GM12878 (cell line): ENCODE measurements at regions not wholly inside any gene's neighbourhood (a gene's known extent, or its start where the extent isn't known, plus 50 kb on each side); places are given as distances from the start of the nearest gene placed in this dataset.
A peak's percentile ranks its signal among the peaks of the same experiment; 100 is the strongest.

ENCODE experiments used
- ATAC-seq: fragments of 200-7000 bp; cut with Tn5 transposase; 3 replicates; pipeline ENCODE4 v1.9.1; 2020; ENCODE audit warnings: mild to moderate bottlenecking, moderate library complexity
- BruUV-seq: library from RNA; stranded (reverse); fragments of 400-500 nt; replicated peaks from 2 replicates; lab custom pipeline; 2021; lab: Mats Ljungman, UMichigan
- CTCF ChIA-PET: fragments of 300-600 bp; sonication (Branson Sonifier 250); formaldehyde crosslinking; extraction: SDS; loops from one replicate; lab custom pipeline; 2021; ENCODE audit warnings: inconsistent platforms; lab: Yijun Ruan, JAX
- POLR2A ChIA-PET: fragments of 350-600 bp; formaldehyde crosslinking; extraction: SDS; loops from one replicate; lab custom pipeline; 2021; ENCODE audit warnings: inconsistent platforms; lab: Charles Lee
- RAD21 ChIA-PET: fragments of 300-600 bp; sonication (Branson Sonifier 250); formaldehyde crosslinking; loops from one replicate; lab custom pipeline; 2023; ENCODE audit warnings: antibody characterized with exemption; ENCODE audit not compliant: unreplicated experiment; lab: Charles Lee
- SMC1A ChIA-PET: fragments of 300-600 bp; sonication (Branson Sonifier 250); formaldehyde crosslinking; loops from one replicate; lab custom pipeline; 2023; ENCODE audit not compliant: unreplicated experiment, uncharacterized antibody; lab: Charles Lee
- DNase-seq: peaks from one replicate; pipeline ENCODE4 v3.0.0-alpha.2; 2011; ENCODE audit warnings: low read depth, low spot score
- FAIRE-seq: peaks from 3 replicates; lab custom pipeline; 2011; peaks lifted over from hg19 to GRCh38; lab: Jason Lieb, UNC
- H2AFZ ChIP-seq: 2 replicates; pipeline ENCODE4 v1.6.0; 2011; ENCODE audit warnings: low read depth, low read length, control low read depth; ENCODE audit not compliant: control insufficient read depth
- H3K27ac ChIP-seq: 2 replicates; pipeline ENCODE4 v1.5.1; 2011; ENCODE audit warnings: control low read depth; ENCODE audit not compliant: control insufficient read depth, insufficient read depth
- H3K27me3 ChIP-seq, 2 experiments: replicated peaks in 1 of 2; 2 replicates each; pipeline versions ENCODE4 v1.6.0 to v1.6.1; 2011; ENCODE audit warnings: low read length in 1 of 2; ENCODE audit not compliant: control insufficient read depth in 2 of 2, insufficient read depth in 2 of 2
- H3K36me3 ChIP-seq, 2 experiments: 2 replicates each; pipeline ENCODE4 v1.5.1; 2011; ENCODE audit warnings: low read length in 1 of 2; ENCODE audit not compliant: control insufficient read depth in 2 of 2, insufficient read depth in 2 of 2
- H3K4me1 ChIP-seq: 2 replicates; pipeline ENCODE4 v1.6.1; 2011; ENCODE audit warnings: mild to moderate bottlenecking, low read length, moderate library complexity, mixed read lengths; ENCODE audit not compliant: control insufficient read depth, insufficient read depth
- H3K4me2 ChIP-seq: 2 replicates; pipeline ENCODE4 v1.6.0; 2011; ENCODE audit warnings: control low read depth; ENCODE audit not compliant: control insufficient read depth, insufficient read depth
- H3K4me3 ChIP-seq: fragments of 200-600 bp; sonication (generic); 2 replicates; pipeline ENCODE4 v1.5.1; 2016
- H3K79me2 ChIP-seq: 2 replicates; pipeline ENCODE4 v1.6.0; 2011; ENCODE audit warnings: low read length; ENCODE audit not compliant: control insufficient read depth, insufficient read depth
- H3K9ac ChIP-seq: 2 replicates; pipeline ENCODE4 v1.8.0; 2011; ENCODE audit warnings: low read length, control low read depth, mixed read lengths; ENCODE audit not compliant: control insufficient read depth, insufficient read depth
- H3K9me3 ChIP-seq: replicated peaks from 3 replicates; pipeline ENCODE4 v1.5.1; 2011; ENCODE audit warnings: mild to moderate bottlenecking, low read length; ENCODE audit not compliant: control insufficient read depth, insufficient read depth
- H4K20me1 ChIP-seq: 2 replicates; pipeline ENCODE4 v1.6.0; 2011; ENCODE audit not compliant: control insufficient read depth, insufficient read depth
- EED ChIP-seq: sonication (generic); IDR thresholded peaks from 2 replicates; pipeline ENCODE4 v1.6.1; 2016; ENCODE audit warnings: antibody characterized with exemption, low read depth
- IKZF1 ChIP-seq: fragments of 450-650 bp; conservative IDR thresholded peaks from 2 replicates; pipeline ENCODE4 v1.6.1; 2017; ENCODE audit warnings: antibody characterized with exemption, mild to moderate bottlenecking
- IKZF2 ChIP-seq, 2 experiments: fragments of 450-650 bp; IDR thresholded peaks; 2 replicates each; pipeline ENCODE4 v1.6.1; 2017; ENCODE audit warnings: mild to moderate bottlenecking in 2 of 2, moderate library complexity in 2 of 2
- SPI1 ChIP-seq: IDR thresholded peaks from 2 replicates; pipeline ENCODE4 v1.6.1; 2011; ENCODE audit warnings: low read depth, mild to moderate bottlenecking, low read length, moderate library complexity, borderline replicate concordance; ENCODE audit not compliant: insufficient read depth
- ZZZ3 ChIP-seq: IDR thresholded peaks from 2 replicates; pipeline ENCODE4 v1.6.1; 2011; ENCODE audit warnings: low read depth; ENCODE audit not compliant: control insufficient read depth, insufficient read length
- WGBS: methylation state at CpG from one replicate; pipeline ENCODE4 v1.1.6; 2016; ENCODE audit warnings: low lambda C conversion rate; ENCODE audit not compliant: insufficient replicate concordance, insufficient coverage; ENCODE audit errors: missing lambda C conversion rate; 5-methylcytosine and 5-hydroxymethylcytosine counted together
- in situ Hi-C: fragments of 300-500 bp; cut with MboI; formaldehyde crosslinking; loops from 9 replicates; pipeline ENCODE4 v1.14.3; 2018; ENCODE audit warnings: mixed read lengths
- intact Hi-C: fragments of 100-400 bp; cut with micrococcal nuclease; formaldehyde crosslinking; loops from one replicate; pipeline ENCODE4 v1.14.2; 2022; ENCODE audit not compliant: unreplicated experiment
- TF ChIP-seq, protein P1 (sequence below): fragments of 450-650 bp; IDR thresholded peaks from 2 replicates; pipeline ENCODE4 v1.6.1; 2017; ENCODE audit warnings: low read depth, mild to moderate bottlenecking, moderate library complexity
- TF ChIP-seq, protein P2 (sequence below): fragments of 450-650 bp; formaldehyde crosslinking; IDR thresholded peaks from 2 replicates; pipeline ENCODE4 v1.5.0; 2022; ENCODE audit warnings: mild to moderate bottlenecking, missing genetic modification characterization

GRCh38 chr3:194198938-194199337, 63.0 kb downstream of the HES1 start:
- no TSS peak for BruUV-seq
- ChIA-PET CTCF (no interaction called here), POLR2A (no interaction called here), RAD21 (interaction anchor here (1.0 kb wide), 1 partner anchor 117 kb away, joined by 4 read pairs; no protein-coding TSS in a partner anchor), SMC1A (no interaction called here)
- no peak overlapping the region for H3K4me2 ChIP-seq
- H3K9ac ChIP-seq, result no peak overlapping the region
- H3K9me3 ChIP-seq, result no peaks in the 10 kb centered on the region
- FAIRE-seq, result no peak
- H3K36me3 ChIP-seq, result no peaks in the 10 kb centered on the region
- no peak overlapping the region for H3K4me3 ChIP-seq
- H3K27me3 ChIP-seq, result no peaks in the 10 kb centered on the region; a peak in 2 of 4 replicates
- TF ChIP-seq, protein P1, sequence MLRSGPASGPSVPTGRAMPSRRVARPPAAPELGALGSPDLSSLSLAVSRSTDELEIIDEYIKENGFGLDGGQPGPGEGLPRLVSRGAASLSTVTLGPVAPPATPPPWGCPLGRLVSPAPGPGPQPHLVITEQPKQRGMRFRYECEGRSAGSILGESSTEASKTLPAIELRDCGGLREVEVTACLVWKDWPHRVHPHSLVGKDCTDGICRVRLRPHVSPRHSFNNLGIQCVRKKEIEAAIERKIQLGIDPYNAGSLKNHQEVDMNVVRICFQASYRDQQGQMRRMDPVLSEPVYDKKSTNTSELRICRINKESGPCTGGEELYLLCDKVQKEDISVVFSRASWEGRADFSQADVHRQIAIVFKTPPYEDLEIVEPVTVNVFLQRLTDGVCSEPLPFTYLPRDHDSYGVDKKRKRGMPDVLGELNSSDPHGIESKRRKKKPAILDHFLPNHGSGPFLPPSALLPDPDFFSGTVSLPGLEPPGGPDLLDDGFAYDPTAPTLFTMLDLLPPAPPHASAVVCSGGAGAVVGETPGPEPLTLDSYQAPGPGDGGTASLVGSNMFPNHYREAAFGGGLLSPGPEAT, result peak; percentile 25; the same call in 1 of the 2 replicates
- no peak for TF ChIP-seq ZZZ3
- TF ChIP-seq EED, result peak; percentile 83
- TF ChIP-seq, protein P2, sequence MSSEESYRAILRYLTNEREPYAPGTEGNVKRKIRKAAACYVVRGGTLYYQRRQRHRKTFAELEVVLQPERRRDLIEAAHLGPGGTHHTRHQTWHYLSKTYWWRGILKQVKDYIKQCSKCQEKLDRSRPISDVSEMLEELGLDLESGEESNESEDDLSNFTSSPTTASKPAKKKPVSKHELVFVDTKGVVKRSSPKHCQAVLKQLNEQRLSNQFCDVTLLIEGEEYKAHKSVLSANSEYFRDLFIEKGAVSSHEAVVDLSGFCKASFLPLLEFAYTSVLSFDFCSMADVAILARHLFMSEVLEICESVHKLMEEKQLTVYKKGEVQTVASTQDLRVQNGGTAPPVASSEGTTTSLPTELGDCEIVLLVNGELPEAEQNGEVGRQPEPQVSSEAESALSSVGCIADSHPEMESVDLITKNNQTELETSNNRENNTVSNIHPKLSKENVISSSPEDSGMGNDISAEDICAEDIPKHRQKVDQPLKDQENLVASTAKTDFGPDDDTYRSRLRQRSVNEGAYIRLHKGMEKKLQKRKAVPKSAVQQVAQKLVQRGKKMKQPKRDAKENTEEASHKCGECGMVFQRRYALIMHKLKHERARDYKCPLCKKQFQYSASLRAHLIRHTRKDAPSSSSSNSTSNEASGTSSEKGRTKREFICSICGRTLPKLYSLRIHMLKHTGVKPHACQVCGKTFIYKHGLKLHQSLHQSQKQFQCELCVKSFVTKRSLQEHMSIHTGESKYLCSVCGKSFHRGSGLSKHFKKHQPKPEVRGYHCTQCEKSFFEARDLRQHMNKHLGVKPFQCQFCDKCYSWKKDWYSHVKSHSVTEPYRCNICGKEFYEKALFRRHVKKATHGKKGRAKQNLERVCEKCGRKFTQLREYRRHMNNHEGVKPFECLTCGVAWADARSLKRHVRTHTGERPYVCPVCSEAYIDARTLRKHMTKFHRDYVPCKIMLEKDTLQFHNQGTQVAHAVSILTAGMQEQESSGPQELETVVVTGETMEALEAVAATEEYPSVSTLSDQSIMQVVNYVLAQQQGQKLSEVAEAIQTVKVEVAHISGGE (CRISPR knock-in tag), result no peak
- peak; percentile 39; the same call in 1 of the 2 replicates for TF ChIP-seq IKZF1
- TF ChIP-seq SPI1, result peak; percentile 86; the same call in 1 of the 2 replicates
- TF ChIP-seq IKZF2 (IDR thresholded peaks at IDR 0.05), result peak; percentile 34 to 53; a peak in 2 of 4 replicates
- H4K20me1 ChIP-seq, result no peaks in the 10 kb centered on the region
- H3K27ac ChIP-seq, result no peak overlapping the region
- WGBS, result 4% methylated on average over 3 of the region's 3 CpGs
- in situ Hi-C loops (no loop called here), intact Hi-C loops (no loop called here)
- DNase-seq, result no peak
- H3K4me1 ChIP-seq, result peaks cover 12% of the 10 kb centered on the region
- no peaks in the 10 kb centered on the region for H3K79me2 ChIP-seq
- ATAC-seq, result peak; percentile 60
- no peak overlapping the region for H2AFZ ChIP-seq
